ENCODE measurements at regions not wholly inside any gene's neighbourhood (a gene's known extent, or its start where the extent isn't known, plus 50 kb on each side); places are given as distances from the start of the nearest gene placed in this dataset.

DNA sequence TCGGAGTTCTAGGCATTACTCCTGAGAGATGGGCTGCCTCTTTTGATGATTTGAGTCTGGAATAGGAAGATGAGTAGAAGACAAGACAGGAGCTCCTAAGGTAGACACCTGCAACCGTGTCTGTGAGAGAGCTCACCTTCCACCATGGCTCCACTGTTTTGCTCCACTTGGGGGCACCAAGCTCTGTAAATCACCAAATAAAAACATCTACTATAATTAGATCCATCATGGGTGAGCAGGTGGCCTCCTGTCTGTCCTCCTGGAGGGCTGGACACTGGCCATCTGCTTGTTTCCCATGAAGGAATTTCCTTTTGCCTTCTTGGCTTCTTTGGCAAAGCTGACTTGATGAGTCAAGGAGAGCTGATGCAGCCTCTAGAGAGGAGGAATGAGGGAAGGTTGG is 179.0 kb downstream of the HAPSTR1 start:
- TF ChIP-seq FOS (IDR thresholded peaks at IDR 0.05; ENCODE audit: borderline replicate concordance, insufficient read depth, low read length) (no peak), GATA2 (IDR thresholded peaks at IDR 0.05; ENCODE audit: insufficient read depth, insufficient read length, low read depth, low read length) (no peak), MYC (IDR thresholded peaks at IDR 0.05; ENCODE audit: low read depth, low read length) (no peak), EZH2 (IDR thresholded peaks at IDR 0.05; ENCODE audit: borderline replicate concordance, low read depth, low read length, severe bottlenecking) (no peak), JUN (IDR thresholded peaks at IDR 0.05; ENCODE audit: borderline replicate concordance, insufficient read depth, insufficient read length, low read depth) (no peak), POLR2AphosphoS5 (IDR thresholded peaks at IDR 0.05; ENCODE audit: insufficient read depth, low read depth, low read length) (no peak), POLR2A (IDR thresholded peaks at IDR 0.05; ENCODE audit: low read depth, low read length) (no peak)
- TF ChIP-seq, protein P1, sequence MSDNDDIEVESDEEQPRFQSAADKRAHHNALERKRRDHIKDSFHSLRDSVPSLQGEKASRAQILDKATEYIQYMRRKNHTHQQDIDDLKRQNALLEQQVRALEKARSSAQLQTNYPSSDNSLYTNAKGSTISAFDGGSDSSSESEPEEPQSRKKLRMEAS (IDR thresholded peaks at IDR 0.05; ENCODE audit: insufficient read depth, insufficient read length): no peak
- TF ChIP-seq, protein P2, sequence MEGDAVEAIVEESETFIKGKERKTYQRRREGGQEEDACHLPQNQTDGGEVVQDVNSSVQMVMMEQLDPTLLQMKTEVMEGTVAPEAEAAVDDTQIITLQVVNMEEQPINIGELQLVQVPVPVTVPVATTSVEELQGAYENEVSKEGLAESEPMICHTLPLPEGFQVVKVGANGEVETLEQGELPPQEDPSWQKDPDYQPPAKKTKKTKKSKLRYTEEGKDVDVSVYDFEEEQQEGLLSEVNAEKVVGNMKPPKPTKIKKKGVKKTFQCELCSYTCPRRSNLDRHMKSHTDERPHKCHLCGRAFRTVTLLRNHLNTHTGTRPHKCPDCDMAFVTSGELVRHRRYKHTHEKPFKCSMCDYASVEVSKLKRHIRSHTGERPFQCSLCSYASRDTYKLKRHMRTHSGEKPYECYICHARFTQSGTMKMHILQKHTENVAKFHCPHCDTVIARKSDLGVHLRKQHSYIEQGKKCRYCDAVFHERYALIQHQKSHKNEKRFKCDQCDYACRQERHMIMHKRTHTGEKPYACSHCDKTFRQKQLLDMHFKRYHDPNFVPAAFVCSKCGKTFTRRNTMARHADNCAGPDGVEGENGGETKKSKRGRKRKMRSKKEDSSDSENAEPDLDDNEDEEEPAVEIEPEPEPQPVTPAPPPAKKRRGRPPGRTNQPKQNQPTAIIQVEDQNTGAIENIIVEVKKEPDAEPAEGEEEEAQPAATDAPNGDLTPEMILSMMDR (IDR thresholded peaks at IDR 0.05; ENCODE audit: extremely low read depth in 1 of 2, insufficient read depth in 1 of 2, low read depth in 1 of 2, low read length in 2 of 2): no peak
- H3K4me2 ChIP-seq (ENCODE audit: insufficient read depth, low read length): no peak overlapping the region
- no peaks in the 10 kb centered on the region for H3K36me3 ChIP-seq (ENCODE audit: control insufficient read depth in 2 of 2, extremely low read depth in 1 of 2, insufficient read depth in 2 of 2, low read length in 2 of 2)
- H2AFZ ChIP-seq (ENCODE audit: low read depth, low read length): no peak overlapping the region
- no peaks in the 10 kb centered on the region for H3K4me1 ChIP-seq (ENCODE audit: control insufficient read depth, extremely low read depth, insufficient read depth, low read length)
- ChIA-PET CTCF (interaction anchor here (0.7 kb wide), 1 partner anchor 27 kb away, joined by 3 read pairs; no protein-coding TSS in a partner anchor), POLR2A (no interaction called here)
- H3K27me3 ChIP-seq (ENCODE audit: control insufficient read depth in 2 of 2, insufficient read depth in 2 of 2, low read length in 2 of 2): no peaks in the 10 kb centered on the region
- no peak overlapping the region for H3K9ac ChIP-seq (replicated peaks; ENCODE audit: extremely low read depth, insufficient read depth, low read length)
- H4K20me1 ChIP-seq (replicated peaks; ENCODE audit: control insufficient read depth, extremely low read depth, insufficient read depth, low read length): no peaks in the 10 kb centered on the region
- no peak overlapping the region for H3K4me3 ChIP-seq (replicated peaks in 1 of 3; ENCODE audit: insufficient read depth in 1 of 3, low read depth in 1 of 3, low read length in 3 of 3)
- intact Hi-C loops (cut with micrococcal nuclease) (no loop called here), dilution Hi-C loops (cut with MboI; ENCODE audit: extremely low pct_ligation_motif_present, low sequenced_read_pairs) (no loop called here)
- no TSS peak for BruUV-seq (replicated peaks)
- H3K9me1 ChIP-seq (replicated peaks; ENCODE audit: control insufficient read depth, extremely low read depth, insufficient read depth, low read length): no peaks in the 10 kb centered on the region
- H3K27ac ChIP-seq (ENCODE audit: insufficient read depth, low read depth, low read length): no peak overlapping the region
- H3K9me3 ChIP-seq (replicated peaks; ENCODE audit: control insufficient read depth, insufficient read depth, low read length): no peaks in the 10 kb centered on the region
- H3K79me2 ChIP-seq (ENCODE audit: control insufficient read depth, insufficient read depth, low read length): no peaks in the 10 kb centered on the region
- no peak for DNase-seq (ENCODE audit: low read depth, low spot score)
- FAIRE-seq: no peak
